Forelimb muscle (tissue), 1 donor: ENCODE measurements at regions not wholly inside any gene's neighbourhood (a gene's known extent, or its start where the extent isn't known, plus 50 kb on each side); places are given as distances from the start of the nearest gene placed in this dataset.

Source experiments
- DNase-seq: peaks from one replicate; pipeline ENCODE4 v3.0.0-alpha.2; 2013; ENCODE audit warnings: low read depth

DNA sequence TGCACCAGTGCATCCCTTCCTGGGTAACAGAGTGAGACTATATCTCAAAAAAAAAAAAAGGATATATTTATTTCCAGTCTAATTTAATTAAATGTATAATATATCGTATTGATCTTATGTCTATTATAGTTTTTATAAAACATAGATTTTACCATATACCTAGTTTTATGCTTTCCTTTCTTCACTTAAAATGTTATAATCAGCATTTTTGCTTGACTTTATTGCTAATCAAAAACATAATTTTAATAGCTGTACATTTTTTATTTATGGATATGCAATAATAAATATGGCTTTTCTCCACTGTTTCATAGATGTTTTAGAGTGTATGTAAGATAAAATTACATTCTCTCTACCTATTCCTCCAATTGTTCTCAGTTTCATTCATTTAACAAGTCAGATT, 958.0 kb downstream of the EPHA4 start:
- no peak for DNase-seq

DNA sequence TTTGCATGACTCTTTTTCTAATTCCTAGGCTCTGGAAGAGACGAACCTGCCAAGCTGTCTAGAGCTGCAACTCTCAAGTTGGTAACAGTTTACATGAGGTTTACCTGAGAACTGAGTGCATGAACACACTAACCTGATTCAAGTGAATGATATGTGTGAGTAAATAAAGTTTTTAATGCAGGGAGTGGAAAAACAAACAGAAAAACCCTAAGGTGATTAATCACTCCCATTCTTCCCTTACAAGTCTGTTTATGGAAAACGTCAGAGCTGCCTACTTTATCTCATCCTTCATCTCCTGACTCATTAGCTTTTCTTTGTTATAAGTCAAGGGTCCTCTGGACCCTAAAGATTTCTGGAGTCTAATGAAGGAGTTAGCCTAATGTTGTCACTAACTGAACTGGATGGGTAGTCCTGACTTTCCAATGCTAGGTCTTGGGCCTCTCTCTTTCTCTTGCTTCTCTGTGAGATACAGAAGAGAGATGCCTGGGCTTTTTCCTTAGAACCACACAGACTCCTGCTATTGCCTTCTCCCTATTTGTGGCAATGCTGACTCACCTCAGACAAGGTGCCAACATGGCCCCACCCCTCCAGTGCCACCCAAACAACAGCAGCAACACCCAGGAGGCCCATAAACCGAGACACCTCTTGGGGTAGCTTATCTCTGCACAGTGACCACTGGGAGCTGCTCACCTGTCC, 952.4 kb downstream of the EPHA4 start:
- no peak for DNase-seq

DNA sequence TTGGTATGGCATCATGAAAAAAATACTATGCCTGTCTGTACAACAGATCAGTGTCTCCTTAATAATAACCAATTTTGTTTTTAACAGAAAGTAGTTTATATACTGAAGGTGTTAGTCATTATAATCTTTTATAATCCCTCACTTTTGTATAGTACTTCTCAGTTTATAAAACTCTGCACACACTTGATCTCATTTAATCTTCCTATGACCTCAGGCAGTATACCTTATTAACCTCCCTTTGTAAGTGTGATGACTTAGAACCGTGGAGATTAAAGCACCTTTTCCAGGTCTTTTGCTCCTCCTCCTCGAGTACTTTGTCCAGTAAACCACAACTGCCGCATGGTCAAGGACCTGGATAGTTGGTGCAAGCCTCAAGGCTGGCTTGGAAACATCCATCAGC, 945.5 kb downstream of the EPHA4 start:
- no peak for DNase-seq

DNA sequence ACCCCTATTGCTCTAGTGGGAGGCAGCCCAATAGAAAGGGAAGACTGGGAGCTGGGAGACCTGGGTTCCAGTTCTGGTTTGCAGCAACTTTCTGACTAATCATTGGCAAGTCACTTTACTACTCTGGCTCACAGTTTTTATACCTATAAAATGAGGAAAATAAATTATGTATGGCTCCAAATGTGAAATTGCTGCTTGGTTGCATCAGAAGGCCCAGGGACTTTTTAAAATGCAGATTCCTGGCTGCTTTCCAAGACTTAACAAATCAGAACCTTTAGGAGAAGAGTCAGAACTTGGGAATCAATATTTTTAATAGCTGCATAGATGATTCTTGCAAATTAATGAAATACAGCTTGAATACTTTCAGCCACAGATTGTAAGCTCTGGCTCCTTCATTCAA, 943.9 kb downstream of the EPHA4 start:
- no peak for DNase-seq

DNA sequence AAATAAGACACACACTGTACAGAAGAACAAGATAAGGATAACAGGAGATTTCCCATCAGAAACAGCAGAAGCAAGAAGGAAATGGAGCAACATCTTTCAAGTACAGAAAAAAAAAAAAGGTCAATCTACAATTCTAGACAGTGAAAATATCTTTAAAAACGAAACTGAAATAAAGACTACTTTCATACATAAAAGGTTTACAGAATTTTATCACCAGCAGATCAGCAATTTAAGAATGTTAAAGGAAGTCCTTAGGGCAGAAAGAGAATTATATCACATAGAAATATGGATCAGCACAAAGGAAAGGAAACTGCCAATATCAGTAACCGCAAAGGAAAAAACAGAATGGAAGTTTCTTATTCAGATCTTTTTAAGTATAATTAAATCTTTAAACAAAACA, 931.0 kb downstream of the EPHA4 start:
- DNase-seq: no peak

DNA sequence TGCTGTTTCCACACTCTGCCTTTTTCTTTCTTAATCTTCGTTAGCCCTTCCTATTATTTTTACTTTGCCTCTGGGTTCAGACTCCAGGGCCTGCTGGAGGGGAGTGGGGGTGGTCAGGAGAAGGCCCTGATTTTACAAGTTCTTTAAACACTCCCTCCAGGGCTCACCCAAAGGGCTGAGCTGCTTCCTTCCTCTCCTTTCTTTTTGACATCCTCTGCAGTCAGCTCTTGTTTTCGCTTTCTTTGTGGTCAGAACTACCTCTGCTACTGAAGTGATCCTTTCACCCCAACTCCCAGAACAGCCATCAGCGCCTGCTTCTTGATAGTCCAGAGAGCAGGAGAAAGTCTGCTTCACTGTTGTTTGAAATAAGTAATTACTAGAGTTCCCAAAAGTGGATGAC, 925.7 kb downstream of the EPHA4 start:
- no peak for DNase-seq

DNA sequence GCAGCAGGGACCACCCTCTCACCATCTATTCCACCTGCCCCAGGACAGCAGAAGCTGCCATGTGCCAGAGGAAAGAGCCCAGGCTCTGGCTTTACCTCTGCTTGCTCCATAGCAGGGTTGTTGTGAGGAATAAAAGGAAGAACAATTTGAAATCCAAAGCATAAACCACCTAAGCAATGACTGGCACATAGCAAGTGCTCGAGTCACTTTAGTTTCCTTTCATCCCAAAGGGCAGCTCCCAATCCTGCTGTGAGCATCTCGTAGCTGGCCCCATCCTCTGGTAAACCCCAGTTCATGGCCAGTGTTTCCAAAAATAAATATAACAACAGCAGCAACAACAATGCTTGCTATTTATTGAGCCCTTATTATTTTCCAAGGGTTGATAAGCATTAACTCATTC, 923.5 kb downstream of the EPHA4 start:
- DNase-seq: no peak

DNA sequence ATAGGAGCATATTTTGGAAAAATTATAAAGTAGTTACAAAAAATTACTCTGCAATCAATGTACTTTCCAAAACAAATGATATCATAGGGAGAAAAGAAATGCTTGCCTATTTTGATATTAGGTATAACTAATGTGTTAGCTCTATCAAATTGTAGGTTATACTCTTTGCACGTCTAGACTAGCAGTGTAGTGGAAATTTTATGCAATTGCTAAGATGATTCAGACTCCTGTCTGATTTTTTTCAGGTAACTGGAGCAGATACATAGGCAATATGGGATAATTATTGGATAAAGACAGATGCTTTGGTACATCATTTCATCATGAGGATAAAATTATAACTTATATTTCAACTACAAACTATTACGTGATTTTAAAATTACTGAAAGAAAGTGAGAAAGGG, 918.3 kb downstream of the EPHA4 start:
- no peak for DNase-seq

DNA sequence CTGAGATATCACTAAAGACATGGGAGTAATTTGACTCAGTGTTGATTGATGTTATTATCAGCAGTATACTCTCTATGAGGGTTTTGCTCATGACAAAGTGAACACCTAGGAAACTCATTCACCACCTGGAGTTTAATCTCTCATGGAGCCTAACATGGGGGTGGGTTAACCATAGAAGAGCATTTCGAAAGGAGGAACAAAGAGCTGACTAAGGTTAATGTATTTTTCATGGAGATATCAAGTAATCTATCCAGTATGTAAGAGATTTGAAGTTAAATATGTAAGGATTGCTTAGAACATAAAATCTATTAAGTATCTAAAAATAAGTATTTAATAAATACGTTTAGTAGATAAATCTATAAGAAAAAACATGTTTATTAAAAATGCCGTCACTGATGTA, 917.8 kb downstream of the EPHA4 start:
- DNase-seq: no peak

DNA sequence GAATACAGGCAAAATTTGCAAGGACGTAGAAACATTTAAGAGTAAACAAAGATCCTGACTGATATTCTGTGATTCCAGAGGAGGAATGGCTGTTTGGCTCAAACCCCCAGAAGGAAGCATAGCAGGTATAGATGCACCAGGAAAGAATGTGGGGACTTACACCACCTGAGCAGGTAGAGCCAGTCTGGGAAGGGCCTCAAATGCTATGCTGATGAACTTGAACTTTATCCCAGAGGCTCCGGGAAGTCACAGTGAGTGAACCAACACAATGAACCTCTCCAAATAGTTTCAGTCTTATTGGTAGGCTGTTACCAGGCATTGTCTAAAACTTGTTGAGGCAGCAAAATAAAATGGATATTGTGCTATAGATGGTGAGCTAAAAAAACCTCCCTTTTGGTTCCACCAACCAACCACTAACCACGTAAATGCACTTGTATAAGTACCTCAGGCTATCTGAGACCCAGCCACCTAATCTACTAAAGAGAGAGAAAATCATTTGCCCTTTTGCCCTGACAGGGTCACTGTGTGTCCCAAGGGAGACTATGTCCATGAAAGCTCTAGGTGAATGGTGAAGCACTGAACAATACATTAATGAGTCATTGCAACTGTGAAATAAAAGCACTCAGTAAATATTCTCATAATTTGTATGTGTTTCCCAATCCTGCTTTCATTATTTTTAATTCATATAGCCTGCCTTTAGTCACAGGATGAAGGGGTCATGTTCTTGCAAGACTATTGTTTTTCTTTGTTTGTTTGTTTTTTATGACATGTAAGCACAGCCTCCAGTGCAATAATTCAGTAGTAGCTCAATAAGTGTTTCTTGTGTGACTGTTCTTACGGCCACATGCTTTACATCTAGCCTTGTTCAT, 911.6 kb downstream of the EPHA4 start:
- no peak for DNase-seq

DNA sequence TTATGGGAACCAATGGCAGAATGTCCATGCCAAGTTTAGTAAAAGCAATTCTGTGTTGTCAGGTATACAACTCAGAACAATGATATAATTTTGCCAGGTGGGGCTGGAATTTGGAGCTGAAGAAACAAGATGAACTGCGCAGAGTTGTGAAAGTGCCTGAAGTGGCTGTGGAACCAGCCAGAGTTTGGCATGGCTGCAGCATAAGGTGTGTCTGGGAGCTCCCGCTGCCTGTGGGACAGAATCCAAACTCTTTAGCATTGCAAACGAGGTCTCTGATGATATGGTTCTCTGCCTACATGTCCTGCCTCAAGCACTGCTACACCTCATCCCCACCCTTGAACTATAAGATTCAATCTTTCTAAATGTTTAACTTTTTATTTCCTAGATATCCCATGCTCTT, 909.7 kb downstream of the EPHA4 start:
- DNase-seq: no peak

DNA sequence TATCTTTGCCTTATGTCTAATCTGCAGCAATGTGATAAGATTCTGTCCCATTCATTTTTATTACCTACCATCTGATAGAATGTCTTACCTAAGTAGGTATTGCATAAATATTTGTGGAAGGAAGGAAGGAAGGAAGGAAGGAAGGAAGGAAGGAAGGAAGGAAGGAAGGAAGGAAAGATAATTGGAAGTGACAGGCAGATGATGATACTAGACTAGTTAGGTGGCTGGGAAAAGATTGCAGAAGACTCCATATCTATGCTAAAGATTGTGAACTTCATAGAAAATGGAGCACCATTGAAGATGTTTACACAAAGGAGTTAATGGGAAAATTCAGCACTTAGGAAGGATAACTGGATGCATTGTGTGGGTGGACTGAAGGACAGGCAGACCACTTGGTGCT, 909.0 kb downstream of the EPHA4 start:
- no peak for DNase-seq

DNA sequence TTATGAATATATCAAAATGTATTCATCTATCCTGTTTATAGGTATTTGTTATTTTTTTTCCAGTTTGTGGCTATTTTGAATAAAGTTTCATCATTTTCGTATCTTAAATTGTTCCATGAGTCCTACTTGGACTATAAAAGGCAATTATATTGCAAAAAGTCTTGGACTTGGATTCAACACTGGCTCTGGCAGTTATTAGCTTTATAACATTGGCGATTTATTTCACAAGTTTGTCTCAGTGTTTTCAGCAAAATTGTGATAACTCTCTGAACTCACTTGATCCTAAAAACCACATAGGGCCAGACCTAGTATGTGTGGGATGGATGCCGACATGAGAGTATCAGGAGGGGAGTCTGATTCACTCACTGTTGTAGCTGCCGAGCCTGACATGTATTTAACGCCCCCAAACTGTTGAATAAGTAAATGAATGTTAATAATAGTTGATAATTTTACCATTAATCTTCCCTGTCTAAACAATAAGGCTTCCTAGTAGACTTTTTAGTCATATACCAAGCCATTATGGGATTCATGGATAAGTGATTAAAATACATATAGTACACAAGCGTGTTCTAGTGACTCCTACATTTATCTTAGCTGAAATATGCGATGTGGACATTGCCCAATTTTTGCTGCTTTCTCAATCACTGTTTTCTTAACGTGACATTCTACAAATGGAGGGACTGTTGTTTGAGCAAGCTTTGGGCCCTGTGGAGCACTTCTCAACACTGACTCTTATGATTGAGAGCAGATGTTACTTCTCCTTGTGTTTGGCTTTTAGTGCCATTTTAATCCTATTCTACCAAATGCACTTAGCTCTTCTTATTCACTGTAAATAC, 907.6 kb downstream of the EPHA4 start:
- DNase-seq: no peak

DNA sequence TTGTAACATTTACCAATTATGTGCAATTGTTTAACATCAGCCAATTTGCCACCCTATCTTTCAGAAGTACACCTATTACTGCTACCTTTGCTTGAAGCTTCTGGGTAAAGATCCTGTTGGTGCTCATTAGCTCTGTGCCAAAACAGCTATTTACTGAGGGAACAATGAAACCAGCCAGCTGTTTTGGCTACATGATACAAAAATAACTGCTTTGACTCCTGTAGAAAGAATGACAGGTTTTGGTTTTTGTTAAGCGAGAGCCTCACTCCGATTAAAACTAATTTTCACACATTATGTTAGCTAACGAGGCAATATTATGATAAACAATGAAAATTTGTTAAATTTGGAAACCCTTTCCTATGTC, 907.0 kb downstream of the EPHA4 start:
- no peak for DNase-seq

DNA sequence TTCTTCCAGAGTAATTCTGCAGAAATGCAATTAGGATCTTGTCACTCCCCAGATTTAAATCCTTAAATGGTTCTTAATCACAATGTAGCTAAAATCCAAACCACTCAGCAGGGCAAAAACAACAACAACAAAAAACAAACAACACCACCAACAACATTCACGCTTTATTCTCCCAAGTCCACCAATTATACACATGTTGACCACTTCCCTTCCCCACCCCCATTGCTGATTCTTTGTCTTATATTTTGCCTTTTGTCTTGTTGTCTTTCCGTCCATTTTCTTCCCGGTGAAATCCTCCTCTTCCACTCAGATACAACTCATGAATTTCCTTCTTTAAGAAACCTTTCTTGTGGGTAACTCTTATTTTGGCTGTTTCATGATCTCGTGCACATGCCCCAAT, 902.8 kb downstream of the EPHA4 start:
- no peak for DNase-seq

DNA sequence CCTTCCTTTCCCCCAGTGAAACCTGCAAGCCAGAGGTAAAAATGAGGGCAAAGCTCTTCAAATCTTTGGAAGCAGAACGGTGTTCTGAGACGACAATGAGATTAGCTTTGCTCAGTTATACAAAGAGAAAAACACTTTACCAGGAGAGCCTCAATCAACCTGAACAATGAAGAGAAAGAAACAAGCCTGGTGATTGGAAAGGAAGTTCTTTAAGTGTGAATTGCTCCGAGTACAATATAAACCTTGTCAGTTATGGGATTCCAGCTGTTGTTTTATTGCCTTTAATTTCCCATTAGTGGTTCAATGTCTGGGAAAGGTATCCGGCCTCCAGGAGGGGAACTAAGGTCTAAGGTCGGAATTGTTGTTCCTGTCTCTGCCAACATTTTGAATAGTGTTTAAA, 901.6 kb downstream of the EPHA4 start:
- DNase-seq: no peak

DNA sequence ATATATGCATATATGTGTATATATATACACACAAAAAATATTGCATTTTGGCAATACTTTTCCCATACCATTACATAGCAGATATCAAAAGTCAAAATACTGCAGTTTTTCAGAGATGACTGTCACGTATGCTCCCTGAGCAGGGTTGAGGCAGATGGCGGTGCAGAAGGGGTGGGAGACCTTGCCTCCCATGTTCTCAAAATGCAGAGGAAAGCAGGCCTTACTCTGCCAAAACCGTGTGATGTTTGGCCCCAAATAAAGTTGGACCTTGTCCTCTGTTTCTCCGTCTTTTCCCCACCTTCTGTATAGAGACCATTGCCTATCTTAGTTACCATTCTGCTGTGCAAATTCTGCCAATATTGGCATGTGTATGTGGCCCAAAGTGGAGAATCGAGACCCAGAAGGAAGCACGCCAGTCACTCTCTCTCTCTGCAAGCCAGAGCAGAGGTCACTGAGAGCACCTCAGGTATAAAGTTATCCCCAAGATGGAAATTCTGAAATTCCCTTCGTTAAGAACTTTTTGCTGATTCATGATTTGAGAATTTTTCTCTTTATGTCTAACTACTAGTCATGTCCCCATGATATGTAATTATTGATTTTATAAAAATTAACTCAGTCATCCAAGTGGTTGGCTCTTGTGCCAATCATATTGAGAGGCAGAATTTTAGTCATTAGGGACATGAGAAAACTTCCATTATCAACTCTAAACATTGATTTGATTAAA, 898.8 kb downstream of the EPHA4 start:
- no peak for DNase-seq

DNA sequence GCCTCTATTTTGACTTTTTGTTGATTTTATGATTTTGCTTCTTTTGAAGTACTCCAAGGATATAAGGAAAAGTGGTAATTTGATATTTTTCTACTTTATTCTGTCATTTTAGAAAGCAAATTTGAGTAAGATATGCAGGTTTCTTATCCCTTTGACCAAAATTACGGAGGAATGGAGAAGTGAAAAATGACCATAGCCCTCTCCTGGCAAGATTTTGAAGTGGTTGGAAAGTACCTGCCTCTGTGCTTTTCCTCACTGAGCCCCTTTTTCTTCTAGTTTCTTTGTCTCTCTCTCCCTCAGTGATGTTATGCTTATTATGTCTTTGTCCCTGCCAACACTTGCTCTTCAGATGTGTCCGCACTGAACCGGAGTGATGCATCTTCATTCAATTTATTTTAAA, 898.1 kb downstream of the EPHA4 start:
- DNase-seq: no peak

DNA sequence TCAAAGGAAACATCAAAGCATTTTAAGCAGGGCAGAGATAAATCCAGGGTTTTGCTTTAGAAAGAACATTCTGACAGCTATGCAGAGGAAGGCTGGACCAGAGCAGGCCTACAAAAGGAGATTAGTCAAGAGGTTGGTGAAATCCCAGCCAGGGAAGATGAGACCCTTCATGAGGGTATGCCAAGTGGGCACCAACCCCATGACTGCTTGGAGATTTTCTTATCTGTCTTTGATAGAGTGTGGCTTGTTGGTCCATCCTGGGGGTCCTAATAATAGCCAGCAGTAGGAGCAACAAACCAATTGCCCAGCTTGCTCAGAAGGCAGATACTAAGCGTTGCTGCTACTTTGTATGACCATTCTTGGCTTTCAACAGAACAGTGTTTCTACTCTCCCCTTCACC, 895.4 kb downstream of the EPHA4 start:
- DNase-seq: no peak

DNA sequence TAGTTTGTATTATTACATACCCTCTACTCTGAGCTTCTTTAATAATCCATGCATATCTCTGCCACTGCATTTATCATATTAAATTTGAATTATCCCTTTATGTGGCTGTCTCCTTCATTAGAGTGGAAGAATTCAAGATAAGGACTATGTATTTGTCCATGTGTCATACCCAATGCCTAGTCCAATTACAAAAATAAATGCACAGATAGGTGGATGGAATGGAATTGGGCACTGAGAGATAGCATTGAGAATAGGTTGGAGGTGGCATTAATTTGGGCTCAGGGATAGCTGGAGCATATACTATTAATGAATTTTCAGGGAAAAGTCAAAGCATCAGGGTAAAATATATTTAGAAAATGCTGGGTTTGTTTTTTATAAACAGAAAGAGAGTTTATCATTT, 893.2 kb downstream of the EPHA4 start:
- DNase-seq: no peak

DNA sequence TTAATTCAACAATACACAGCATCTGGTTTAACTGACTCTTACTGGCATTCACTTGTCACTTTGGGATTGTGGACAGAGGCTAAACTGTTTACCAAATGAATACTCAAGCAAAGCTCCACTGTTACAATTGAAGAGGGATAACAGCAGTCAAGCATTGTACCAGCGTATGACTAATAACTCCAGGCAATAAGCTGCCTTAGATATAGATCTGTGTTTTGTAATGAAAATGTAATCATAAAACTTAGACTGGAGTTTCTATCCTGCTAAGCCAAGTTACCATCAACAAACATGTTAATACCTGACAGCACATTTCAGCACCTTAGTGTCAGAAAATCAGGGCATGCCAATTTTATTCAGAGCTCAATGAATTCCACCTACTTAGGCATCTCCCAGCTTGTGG, 889.5 kb downstream of the EPHA4 start:
- no peak for DNase-seq

DNA sequence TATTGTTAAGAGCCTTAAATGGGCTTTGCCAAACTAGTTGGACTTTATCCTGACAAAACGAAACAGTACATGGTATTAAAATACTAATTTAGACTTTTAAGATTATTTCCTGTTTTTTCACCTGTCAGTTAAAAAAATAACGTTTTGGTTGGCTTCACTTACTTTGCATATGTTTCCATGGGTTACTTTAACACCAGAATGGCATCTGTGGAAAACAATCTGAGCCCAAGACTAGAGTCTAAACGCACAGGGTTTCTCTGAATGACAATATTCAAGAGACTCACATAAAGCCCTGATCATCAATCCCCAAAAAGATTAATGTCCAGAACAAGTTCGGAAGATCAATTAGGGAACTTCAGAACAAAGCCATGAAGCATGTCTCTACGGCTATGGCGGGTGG, 888.0 kb downstream of the EPHA4 start:
- DNase-seq: no peak
